ENCODE measurements at regions not wholly inside any gene's neighbourhood (a gene's known extent, or its start where the extent isn't known, plus 50 kb on each side); places are given as distances from the start of the nearest gene placed in this dataset.

- Mint-ChIP-seq H3K4me1 (ENCODE audit: low read depth, unreplicated experiment) (peaks cover 8% of the 10 kb centered on the region), H3K9me3 (ENCODE audit: unreplicated experiment) (no peaks in the 10 kb centered on the region), H3K27ac (ENCODE audit: unreplicated experiment) (no peak overlapping the region), H3K4me3 (ENCODE audit: unreplicated experiment) (no peak overlapping the region), H3K27me3 (ENCODE audit: low read depth, unreplicated experiment) (no peaks in the 10 kb centered on the region), H3K36me3 (ENCODE audit: low read depth, unreplicated experiment) (no peaks in the 10 kb centered on the region)
- Histone ChIP-seq H2AFZ (ENCODE audit: low read depth, low read length) (no peak overlapping the region), H3K27ac (ENCODE audit: low read depth, low read length) (no peak overlapping the region), H3K79me2 (ENCODE audit: insufficient read depth, low read length) (no peaks in the 10 kb centered on the region), H3K4me2 (ENCODE audit: low read length) (no peak overlapping the region), H3K27me3 (ENCODE audit: insufficient read depth, low read length) (no peaks in the 10 kb centered on the region), H3K4me1 (ENCODE audit: insufficient read depth, low read length) (peaks cover 5% of the 10 kb centered on the region), H3K4me3 (ENCODE audit: insufficient read depth, low read depth, low read length) (no peak overlapping the region), H4K20me1 (ENCODE audit: insufficient read depth, low read length) (no peaks in the 10 kb centered on the region), H3K36me3 (ENCODE audit: insufficient read depth, low read length) (no peaks in the 10 kb centered on the region), H3K9me3 (ENCODE audit: insufficient read depth, low read depth, low read length) (no peaks in the 10 kb centered on the region), H3K9ac (ENCODE audit: low read length) (no peak overlapping the region)
- DNase-seq (ENCODE audit: low read depth) (no peak), FAIRE-seq (no peak)
- TF ChIP-seq, protein P1, sequence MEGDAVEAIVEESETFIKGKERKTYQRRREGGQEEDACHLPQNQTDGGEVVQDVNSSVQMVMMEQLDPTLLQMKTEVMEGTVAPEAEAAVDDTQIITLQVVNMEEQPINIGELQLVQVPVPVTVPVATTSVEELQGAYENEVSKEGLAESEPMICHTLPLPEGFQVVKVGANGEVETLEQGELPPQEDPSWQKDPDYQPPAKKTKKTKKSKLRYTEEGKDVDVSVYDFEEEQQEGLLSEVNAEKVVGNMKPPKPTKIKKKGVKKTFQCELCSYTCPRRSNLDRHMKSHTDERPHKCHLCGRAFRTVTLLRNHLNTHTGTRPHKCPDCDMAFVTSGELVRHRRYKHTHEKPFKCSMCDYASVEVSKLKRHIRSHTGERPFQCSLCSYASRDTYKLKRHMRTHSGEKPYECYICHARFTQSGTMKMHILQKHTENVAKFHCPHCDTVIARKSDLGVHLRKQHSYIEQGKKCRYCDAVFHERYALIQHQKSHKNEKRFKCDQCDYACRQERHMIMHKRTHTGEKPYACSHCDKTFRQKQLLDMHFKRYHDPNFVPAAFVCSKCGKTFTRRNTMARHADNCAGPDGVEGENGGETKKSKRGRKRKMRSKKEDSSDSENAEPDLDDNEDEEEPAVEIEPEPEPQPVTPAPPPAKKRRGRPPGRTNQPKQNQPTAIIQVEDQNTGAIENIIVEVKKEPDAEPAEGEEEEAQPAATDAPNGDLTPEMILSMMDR (IDR thresholded peaks at IDR 0.05; ENCODE audit: insufficient read depth, low read depth, low read length) = no peak
- TF ChIP-seq EZH2 (IDR thresholded peaks at IDR 0.05; ENCODE audit: insufficient read depth, low read length) = no peak
These were observed 631.5 kb downstream of the METTL15 start for GRCh38 chr11:28739489-28740280.

GRCh38 chr11:28738549-28738948 is 630.4 kb downstream of the METTL15 start:
- Histone ChIP-seq H2AFZ (ENCODE audit: low read depth, low read length) (no peak overlapping the region), H3K4me3 (ENCODE audit: insufficient read depth, low read depth, low read length) (no peak overlapping the region), H3K9ac (ENCODE audit: low read length) (no peak overlapping the region), H4K20me1 (ENCODE audit: insufficient read depth, low read length) (no peaks in the 10 kb centered on the region), H3K9me3 (ENCODE audit: insufficient read depth, low read depth, low read length) (no peaks in the 10 kb centered on the region), H3K27me3 (ENCODE audit: insufficient read depth, low read length) (no peaks in the 10 kb centered on the region), H3K4me1 (ENCODE audit: insufficient read depth, low read length) (peaks cover 5% of the 10 kb centered on the region), H3K27ac (ENCODE audit: low read depth, low read length) (no peak overlapping the region), H3K79me2 (ENCODE audit: insufficient read depth, low read length) (no peaks in the 10 kb centered on the region), H3K4me2 (ENCODE audit: low read length) (no peak overlapping the region), H3K36me3 (ENCODE audit: insufficient read depth, low read length) (no peaks in the 10 kb centered on the region)
- TF ChIP-seq EZH2 (IDR thresholded peaks at IDR 0.05; ENCODE audit: insufficient read depth, low read length) = no peak
- TF ChIP-seq, protein P1 (IDR thresholded peaks at IDR 0.05; ENCODE audit: insufficient read depth, low read depth, low read length) = no peak
- no peaks in the 10 kb centered on the region for H3K27me3 Mint-ChIP-seq (ENCODE audit: low read depth, unreplicated experiment)
- H3K4me3 Mint-ChIP-seq (ENCODE audit: unreplicated experiment) = no peak overlapping the region
- no peaks in the 10 kb centered on the region for H3K36me3 Mint-ChIP-seq (ENCODE audit: low read depth, unreplicated experiment)
- no peak overlapping the region for H3K27ac Mint-ChIP-seq (ENCODE audit: unreplicated experiment)
- FAIRE-seq (peak; percentile 71), DNase-seq (ENCODE audit: low read depth) (peak; percentile 76)
- H3K4me1 Mint-ChIP-seq (ENCODE audit: low read depth, unreplicated experiment) = peaks cover 8% of the 10 kb centered on the region
- H3K9me3 Mint-ChIP-seq (ENCODE audit: unreplicated experiment) = no peaks in the 10 kb centered on the region

GRCh38 chr11:28736256-28736655 is 628.1 kb downstream of the METTL15 start:
- DNase-seq (ENCODE audit: low read depth) (no peak), FAIRE-seq (no peak)
- Mint-ChIP-seq H3K27ac (ENCODE audit: unreplicated experiment) (no peak overlapping the region), H3K27me3 (ENCODE audit: low read depth, unreplicated experiment) (no peaks in the 10 kb centered on the region), H3K36me3 (ENCODE audit: low read depth, unreplicated experiment) (no peaks in the 10 kb centered on the region), H3K4me3 (ENCODE audit: unreplicated experiment) (no peak overlapping the region), H3K4me1 (ENCODE audit: low read depth, unreplicated experiment) (peaks cover 5% of the 10 kb centered on the region), H3K9me3 (ENCODE audit: unreplicated experiment) (no peaks in the 10 kb centered on the region)
- H3K36me3 ChIP-seq (ENCODE audit: insufficient read depth, low read length) = no peaks in the 10 kb centered on the region
- no peak overlapping the region for H3K27ac ChIP-seq (ENCODE audit: low read depth, low read length)
- no peak for TF ChIP-seq EZH2 (IDR thresholded peaks at IDR 0.05; ENCODE audit: insufficient read depth, low read length)
- TF ChIP-seq, protein P1 (IDR thresholded peaks at IDR 0.05; ENCODE audit: insufficient read depth, low read depth, low read length) = no peak
- no peak overlapping the region for H3K9ac ChIP-seq (ENCODE audit: low read length)
- H3K79me2 ChIP-seq (ENCODE audit: insufficient read depth, low read length) = no peaks in the 10 kb centered on the region
- no peak overlapping the region for H3K4me3 ChIP-seq (ENCODE audit: insufficient read depth, low read depth, low read length)
- no peaks in the 10 kb centered on the region for H4K20me1 ChIP-seq (ENCODE audit: insufficient read depth, low read length)
- H3K27me3 ChIP-seq (ENCODE audit: insufficient read depth, low read length) = no peaks in the 10 kb centered on the region
- peaks cover 5% of the 10 kb centered on the region for H3K4me1 ChIP-seq (ENCODE audit: insufficient read depth, low read length)
- H3K9me3 ChIP-seq (ENCODE audit: insufficient read depth, low read depth, low read length) = no peaks in the 10 kb centered on the region
- H3K4me2 ChIP-seq (ENCODE audit: low read length) = no peak overlapping the region
- no peak overlapping the region for H2AFZ ChIP-seq (ENCODE audit: low read depth, low read length)
